Erythroblast (primary cell): ENCODE measurements at regions not wholly inside any gene's neighbourhood (a gene's known extent, or its start where the extent isn't known, plus 50 kb on each side); places are given as distances from the start of the nearest gene placed in this dataset.

Experiments used
- GATA1 ChIP-seq: IDR thresholded peaks from 2 replicates; pipeline ENCODE4 v1.6.1; 2011; ENCODE audit warnings: low read depth, mild to moderate bottlenecking, control low read depth, low read length, moderate library complexity
- POLR2A ChIP-seq: IDR thresholded peaks from 2 replicates; pipeline ENCODE4 v1.6.1; 2011; ENCODE audit warnings: mild to moderate bottlenecking, low read length

GRCh38 chr6:168130168-168130696, 51.2 kb upstream of the FRMD1 start:
- TF ChIP-seq POLR2A (no peak), GATA1 (no peak)
